Smooth muscle cell (in vitro differentiated cells): ENCODE measurements at regions not wholly inside any gene's neighbourhood (a gene's known extent, or its start where the extent isn't known, plus 50 kb on each side); places are given as distances from the start of the nearest gene placed in this dataset.

Experiments
- DNase-seq: peaks from one replicate; lab custom pipeline; 2025; ENCODE audit not compliant: unreplicated experiment; lab: John Stamatoyannopoulos, UW
- H2AFZ ChIP-seq: fragments of 200-600 bp; sonication (generic); 2 replicates; pipeline ENCODE4 v1.6.0; 2016; ENCODE audit warnings: antibody characterized with exemption, low read depth, mild to moderate bottlenecking
- H3F3A ChIP-seq: fragments of 200-600 bp; sonication (generic); 2 replicates; pipeline ENCODE4 v1.6.0; 2017; ENCODE audit warnings: antibody characterized with exemption, low read depth
- H3K27ac ChIP-seq: fragments of 200-600 bp; sonication (generic); 2 replicates; pipeline ENCODE4 v1.5.1; 2016; ENCODE audit warnings: low read depth, mild to moderate bottlenecking
- H3K27me3 ChIP-seq: fragments of 200-600 bp; sonication (generic); 2 replicates; pipeline ENCODE4 v1.6.1; 2016; ENCODE audit warnings: low read depth, mild to moderate bottlenecking
- H3K36me3 ChIP-seq: fragments of 200-600 bp; sonication (generic); 2 replicates; pipeline ENCODE4 v1.5.1; 2016; ENCODE audit warnings: low read depth
- H3K4me1 ChIP-seq: fragments of 200-600 bp; sonication (generic); 2 replicates; pipeline ENCODE4 v1.5.1; 2016; ENCODE audit warnings: low read depth
- H3K4me2 ChIP-seq: fragments of 200-600 bp; sonication (generic); 2 replicates; pipeline ENCODE4 v1.6.0; 2016; ENCODE audit warnings: mild to moderate bottlenecking
- H3K4me3 ChIP-seq: fragments of 200-600 bp; sonication (generic); 2 replicates; pipeline ENCODE4 v1.5.1; 2016; ENCODE audit warnings: mild to moderate bottlenecking
- H3K79me2 ChIP-seq: fragments of 200-600 bp; sonication (generic); 2 replicates; pipeline ENCODE4 v1.6.0; 2016; ENCODE audit warnings: low read depth, mild to moderate bottlenecking
- H3K9ac ChIP-seq: fragments of 200-600 bp; sonication (generic); 2 replicates; pipeline ENCODE4 v1.6.0; 2016; ENCODE audit warnings: low read depth
- H3K9me3 ChIP-seq: fragments of 200-600 bp; sonication (generic); replicated peaks from 2 replicates; pipeline ENCODE4 v1.5.1; 2016; ENCODE audit warnings: low read depth
- H4K20me1 ChIP-seq: fragments of 200-600 bp; sonication (generic); 2 replicates; pipeline ENCODE4 v1.6.0; 2016; ENCODE audit warnings: low read depth
- CTCF ChIP-seq: fragments of 200-600 bp; sonication (generic); IDR thresholded peaks from 2 replicates; pipeline ENCODE4 v1.5.1; 2017; ENCODE audit warnings: borderline replicate concordance, mild to moderate bottlenecking, antibody characterized with exemption; ENCODE audit not compliant: insufficient read depth, poor library complexity, severe bottlenecking
- WGBS: methylation state at CpG from one replicate; pipeline ENCODE4 v1.1.7; 2016; ENCODE audit warnings: low lambda C conversion rate; 5-methylcytosine and 5-hydroxymethylcytosine counted together

- no peaks in the 10 kb centered on the region for H3K9me3 ChIP-seq
- peak overlapping the region; percentile 23 for H3K4me2 ChIP-seq
- no peaks in the 10 kb centered on the region for H3K79me2 ChIP-seq
- H3K4me1 ChIP-seq: peaks cover 7% of the 10 kb centered on the region
- no peak overlapping the region for H3K27ac ChIP-seq
- peak overlapping the region; percentile 67 for H2AFZ ChIP-seq
- 57% methylated on average over 4 of the region's 4 CpGs for WGBS
- H3K4me3 ChIP-seq: no peak overlapping the region
- H3K9ac ChIP-seq: no peak overlapping the region
- DNase-seq: no peak
- no peaks in the 10 kb centered on the region for H3F3A ChIP-seq
- no peaks in the 10 kb centered on the region for H3K36me3 ChIP-seq
- no peaks in the 10 kb centered on the region for H4K20me1 ChIP-seq
- no peaks in the 10 kb centered on the region for H3K27me3 ChIP-seq
- no peak for TF ChIP-seq CTCF
These were observed 715.1 kb downstream of the CDH11 start for GRCh38 chr16:64406770-64407181.

- H3K4me2 ChIP-seq: no peak overlapping the region
- TF ChIP-seq CTCF: no peak
- no peak overlapping the region for H3K9ac ChIP-seq
- H3K27me3 ChIP-seq: no peaks in the 10 kb centered on the region
- no peaks in the 10 kb centered on the region for H3K9me3 ChIP-seq
- H2AFZ ChIP-seq: peak overlapping the region; percentile 3
- H3F3A ChIP-seq: no peaks in the 10 kb centered on the region
- H4K20me1 ChIP-seq: no peaks in the 10 kb centered on the region
- peaks cover 11% of the 10 kb centered on the region for H3K4me1 ChIP-seq
- no peak for DNase-seq
- H3K36me3 ChIP-seq: no peaks in the 10 kb centered on the region
- no peak overlapping the region for H3K27ac ChIP-seq
- WGBS: 95% methylated on average over 1 of the region's 1 CpG
- no peaks in the 10 kb centered on the region for H3K79me2 ChIP-seq
- no peak overlapping the region for H3K4me3 ChIP-seq
These were observed 718.5 kb downstream of the CDH11 start for GRCh38 chr16:64403352-64403751.

GRCh38 chr16:64398793-64399192 lies 723.1 kb downstream of the CDH11 start:
- Histone ChIP-seq H3K9me3 (no peaks in the 10 kb centered on the region), H3K27me3 (no peaks in the 10 kb centered on the region), H3K79me2 (no peaks in the 10 kb centered on the region), H3K4me3 (no peak overlapping the region), H4K20me1 (no peaks in the 10 kb centered on the region), H3K4me2 (peak overlapping the region; percentile 61), H3K4me1 (peaks cover 10% of the 10 kb centered on the region), H2AFZ (peak overlapping the region; percentile 31), H3F3A (peaks cover 10% of the 10 kb centered on the region), H3K9ac (peak overlapping the region; percentile 10), H3K36me3 (no peaks in the 10 kb centered on the region), H3K27ac (peak overlapping the region; percentile 70)
- no peak for TF ChIP-seq CTCF
- WGBS: 49% methylated on average over 5 of the region's 5 CpGs
- DNase-seq: no peak

GRCh38 chr16:64397945-64398508 lies 723.8 kb downstream of the CDH11 start:
- no peak for TF ChIP-seq CTCF
- DNase-seq: no peak
- peak overlapping the region; percentile 61 for H3K4me2 ChIP-seq

More at GRCh38 chr16:64397945-64398508, 723.8 kb downstream of the CDH11 start:
- Histone ChIP-seq H3F3A (peaks cover 10% of the 10 kb centered on the region), H3K4me1 (peaks cover 10% of the 10 kb centered on the region), H3K36me3 (no peaks in the 10 kb centered on the region), H2AFZ (no peak overlapping the region), H3K4me3 (no peak overlapping the region), H3K9me3 (no peaks in the 10 kb centered on the region), H3K27me3 (no peaks in the 10 kb centered on the region), H3K9ac (no peak overlapping the region), H4K20me1 (no peaks in the 10 kb centered on the region), H3K27ac (peak overlapping the region; percentile 70), H3K79me2 (no peaks in the 10 kb centered on the region)
- WGBS: 51% methylated on average over 3 of the region's 3 CpGs
